ENCODE measurements at regions not wholly inside any gene's neighbourhood (a gene's known extent, or its start where the extent isn't known, plus 50 kb on each side); places are given as distances from the start of the nearest gene placed in this dataset.
"Not testable (repeated sequence)": the region's sequence is repeated elsewhere in the genome, so short reads cannot be mapped to it uniquely, and the experiment has no call there.

- no peak for DNase-seq
Measured at GRCh38 chr6:44049989-44050871, 77.0 kb downstream of the MRPL14 start.

GRCh38 chr6:44049163-44049988 is 77.9 kb downstream of the MRPL14 start:
- no peak for DNase-seq

GRCh38 chr6:44048277-44048676 is 79.0 kb downstream of the MRPL14 start:
- DNase-seq = no peak

- no peak for DNase-seq
Measured at GRCh38 chr6:44047801-44048200, 79.5 kb downstream of the MRPL14 start.

GRCh38 chr6:44047179-44047546 is 80.1 kb downstream of the MRPL14 start:
- DNase-seq = no peak

- no peak for DNase-seq
Measured at GRCh38 chr6:44046516-44047178, 80.6 kb downstream of the MRPL14 start.

GRCh38 chr6:44045672-44046015 is 81.6 kb downstream of the MRPL14 start:
- DNase-seq = no peak

GRCh38 chr6:44044940-44045671 is 82.1 kb downstream of the MRPL14 start:
- no peak for DNase-seq

GRCh38 chr6:44044154-44044539 is 83.1 kb downstream of the MRPL14 start:
- DNase-seq = no peak

GRCh38 chr6:44043479-44044153 is 83.6 kb downstream of the MRPL14 start:
- no peak for DNase-seq

GRCh38 chr6:44042989-44043478 is 84.2 kb downstream of the MRPL14 start:
- DNase-seq = peak; percentile 44

- no peak for DNase-seq
Measured at GRCh38 chr6:44042261-44042988, 84.8 kb downstream of the MRPL14 start.

- DNase-seq = peak; percentile 15
Measured at GRCh38 chr6:44041461-44042260, 85.6 kb downstream of the MRPL14 start.

GRCh38 chr6:44040786-44041185 is 86.5 kb downstream of the MRPL14 start:
- no peak for DNase-seq

GRCh38 chr6:44039839-44040350 is 87.4 kb downstream of the MRPL14 start:
- DNase-seq = no peak

GRCh38 chr6:44039191-44039719 is 88.0 kb downstream of the MRPL14 start:
- no peak for DNase-seq

GRCh38 chr6:44038543-44039065 is 88.6 kb downstream of the MRPL14 start:
- DNase-seq = no peak

- no peak for DNase-seq
Measured at GRCh38 chr6:44037847-44038542, 89.3 kb downstream of the MRPL14 start.

- not testable (repeated sequence) for DNase-seq
Measured at GRCh38 chr6:44037276-44037675, 90.0 kb downstream of the MRPL14 start.

Data from MV-4-11 (cell line).